ENCODE measurements at regions not wholly inside any gene's neighbourhood (a gene's known extent, or its start where the extent isn't known, plus 50 kb on each side); places are given as distances from the start of the nearest gene placed in this dataset.

DNA sequence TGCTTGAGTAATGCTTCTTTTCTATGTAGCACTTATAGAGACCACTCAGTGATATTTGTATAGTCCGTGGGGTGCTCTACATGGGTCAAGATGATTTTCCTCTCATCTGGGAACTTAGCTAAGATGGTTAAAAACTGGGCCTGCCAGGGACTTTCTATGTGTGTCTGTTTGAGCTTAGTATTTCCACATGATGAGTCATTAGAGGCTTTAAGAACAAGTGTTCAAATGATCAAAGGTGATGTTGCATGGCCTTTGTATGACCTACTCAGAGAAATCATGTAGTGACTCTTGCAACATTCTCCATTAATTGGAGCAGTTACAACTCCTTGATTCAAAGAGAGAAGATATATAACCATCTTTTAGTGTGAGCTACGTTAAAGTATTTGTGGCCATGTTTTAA, 1480.5 kb upstream of the IGFBP7 start:
- no peak for ATAC-seq (ENCODE audit: low FRiP score in 2 of 2)
- Histone ChIP-seq H3K36me3 (no peaks in the 10 kb centered on the region), H3K9me3 (no peaks in the 10 kb centered on the region), H3K27me3 (no peaks in the 10 kb centered on the region), H3K4me3 (no peak overlapping the region), H3K4me1 (no peaks in the 10 kb centered on the region), H3K27ac (no peak overlapping the region)
- WGBS, 2 donors, result 52 to 69% methylated on average over 2 of the region's 2 CpGs
- no peak for DNase-seq
- no peak for TF ChIP-seq POLR2AphosphoS5 (IDR thresholded peaks at IDR 0.05)
- TF ChIP-seq, protein P1, sequence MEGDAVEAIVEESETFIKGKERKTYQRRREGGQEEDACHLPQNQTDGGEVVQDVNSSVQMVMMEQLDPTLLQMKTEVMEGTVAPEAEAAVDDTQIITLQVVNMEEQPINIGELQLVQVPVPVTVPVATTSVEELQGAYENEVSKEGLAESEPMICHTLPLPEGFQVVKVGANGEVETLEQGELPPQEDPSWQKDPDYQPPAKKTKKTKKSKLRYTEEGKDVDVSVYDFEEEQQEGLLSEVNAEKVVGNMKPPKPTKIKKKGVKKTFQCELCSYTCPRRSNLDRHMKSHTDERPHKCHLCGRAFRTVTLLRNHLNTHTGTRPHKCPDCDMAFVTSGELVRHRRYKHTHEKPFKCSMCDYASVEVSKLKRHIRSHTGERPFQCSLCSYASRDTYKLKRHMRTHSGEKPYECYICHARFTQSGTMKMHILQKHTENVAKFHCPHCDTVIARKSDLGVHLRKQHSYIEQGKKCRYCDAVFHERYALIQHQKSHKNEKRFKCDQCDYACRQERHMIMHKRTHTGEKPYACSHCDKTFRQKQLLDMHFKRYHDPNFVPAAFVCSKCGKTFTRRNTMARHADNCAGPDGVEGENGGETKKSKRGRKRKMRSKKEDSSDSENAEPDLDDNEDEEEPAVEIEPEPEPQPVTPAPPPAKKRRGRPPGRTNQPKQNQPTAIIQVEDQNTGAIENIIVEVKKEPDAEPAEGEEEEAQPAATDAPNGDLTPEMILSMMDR (IDR thresholded peaks at IDR 0.05), result no peak
- TF ChIP-seq POLR2A (IDR thresholded peaks at IDR 0.05), result no peak
- TF ChIP-seq EP300 (IDR thresholded peaks at IDR 0.05), result no peak

DNA sequence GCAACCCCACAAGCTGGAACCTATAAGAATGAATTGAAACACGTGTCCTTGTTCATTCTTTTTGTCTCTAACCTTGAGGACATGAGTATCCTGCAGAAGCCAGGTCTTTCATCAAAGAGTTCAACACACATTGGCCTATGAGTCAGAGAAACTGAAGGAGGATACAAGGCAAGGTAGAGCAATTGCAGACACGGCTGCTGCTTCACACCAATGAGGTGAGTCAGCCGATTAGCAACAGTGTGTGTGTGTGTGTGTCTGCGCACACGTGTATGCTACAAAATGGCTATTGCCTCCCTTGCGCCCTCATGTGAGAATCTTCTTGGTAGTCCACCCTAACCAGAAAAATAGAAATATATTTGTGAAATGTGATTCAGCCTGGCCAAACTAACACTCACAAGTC, 1477.7 kb upstream of the IGFBP7 start:
- H3K4me1 ChIP-seq, result no peaks in the 10 kb centered on the region

GRCh38 chr4:58566260-58566659, 1456.1 kb upstream of the IGFBP7 start:
- no peaks in the 10 kb centered on the region for H3K9me3 ChIP-seq
- no peak overlapping the region for H3K27ac ChIP-seq
- WGBS, 2 donors, result 0 to 15% methylated on average over 1 of the region's 1 CpG
- no peaks in the 10 kb centered on the region for H3K4me1 ChIP-seq
- DNase-seq (no peak), ATAC-seq (ENCODE audit: low FRiP score in 2 of 2) (no peak)
- no peak for TF ChIP-seq POLR2A (IDR thresholded peaks at IDR 0.05)
- no peak for TF ChIP-seq EP300 (IDR thresholded peaks at IDR 0.05)
- no peak for TF ChIP-seq POLR2AphosphoS5 (IDR thresholded peaks at IDR 0.05)
- TF ChIP-seq, protein P1 (IDR thresholded peaks at IDR 0.05), result no peak
- H3K27me3 ChIP-seq, result no peaks in the 10 kb centered on the region
- no peaks in the 10 kb centered on the region for H3K36me3 ChIP-seq
- no peak overlapping the region for H3K4me3 ChIP-seq

More for the DNA sequence above, 1477.7 kb upstream of the IGFBP7 start:
- no peak overlapping the region for H3K4me3 ChIP-seq
- ATAC-seq (ENCODE audit: low FRiP score in 2 of 2) (no peak), DNase-seq (no peak)
- peaks cover 0 to 3% (median 0%) of the 10 kb centered on the region in 4 donors for H3K9me3 ChIP-seq
- no peaks in the 10 kb centered on the region for H3K36me3 ChIP-seq
- 82 to 93% methylated on average over 6 of the region's 6 CpGs for WGBS, 2 donors
- H3K27me3 ChIP-seq, result no peaks in the 10 kb centered on the region
- no peak overlapping the region for H3K27ac ChIP-seq
- no peak for TF ChIP-seq POLR2A (IDR thresholded peaks at IDR 0.05)

DNA sequence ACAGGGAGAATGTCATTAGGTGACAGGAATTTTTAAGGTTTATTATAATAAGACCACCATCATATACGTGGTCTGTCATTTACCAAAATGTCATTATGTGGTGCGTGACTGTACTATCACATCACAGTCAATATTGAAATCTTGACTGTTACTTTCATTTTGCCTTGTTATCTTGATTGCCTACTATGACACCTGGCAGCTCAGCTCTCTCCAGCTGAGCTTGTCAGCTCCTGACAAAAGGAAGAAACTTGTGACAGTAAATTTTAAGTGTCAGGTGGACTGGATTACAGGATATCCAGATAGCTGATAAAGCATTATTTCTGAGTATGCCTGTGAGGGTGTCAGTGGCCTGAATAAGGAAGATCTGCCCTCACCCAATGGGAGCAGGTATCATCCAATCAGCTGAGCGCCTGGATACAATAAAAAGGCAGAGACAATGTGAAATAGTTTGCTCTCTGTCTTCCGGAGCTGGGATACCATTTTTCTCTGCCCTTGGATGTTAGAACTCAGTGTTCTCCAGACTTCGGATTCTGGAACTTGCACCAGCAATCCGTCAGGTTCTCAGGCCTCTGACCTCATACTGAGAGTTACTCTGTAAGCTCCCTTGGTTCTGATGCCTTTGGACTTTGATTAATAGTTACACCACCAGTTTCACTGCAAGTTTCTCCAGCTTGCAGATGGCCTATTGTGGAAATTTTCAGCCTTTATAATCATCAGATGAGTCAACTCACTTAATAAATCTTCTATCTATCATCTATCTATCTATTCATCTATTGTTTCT, 1454.7 kb upstream of the IGFBP7 start:
- Histone ChIP-seq H3K4me1 (no peaks in the 10 kb centered on the region), H3K9me3 (no peaks in the 10 kb centered on the region), H3K36me3 (no peaks in the 10 kb centered on the region), H3K27ac (no peak overlapping the region), H3K4me3 (no peak overlapping the region), H3K27me3 (no peaks in the 10 kb centered on the region)
- TF ChIP-seq POLR2A (IDR thresholded peaks at IDR 0.05) (no peak), POLR2AphosphoS5 (IDR thresholded peaks at IDR 0.05) (no peak), EP300 (IDR thresholded peaks at IDR 0.05) (no peak)
- TF ChIP-seq, protein P1 (IDR thresholded peaks at IDR 0.05), result no peak
- WGBS, 2 donors, result 73 to 81% methylated on average over 6 of the region's 6 CpGs
- DNase-seq (no peak), ATAC-seq (ENCODE audit: low FRiP score in 2 of 2) (no peak)

- H3K9me3 ChIP-seq, result no peaks in the 10 kb centered on the region
- ATAC-seq (ENCODE audit: low FRiP score in 2 of 2) (no peak), DNase-seq (no peak)
- H3K27ac ChIP-seq, result no peak overlapping the region
- no peaks in the 10 kb centered on the region for H3K4me1 ChIP-seq
- no peak overlapping the region for H3K4me3 ChIP-seq
- H3K27me3 ChIP-seq, result no peaks in the 10 kb centered on the region
- H3K36me3 ChIP-seq, result no peaks in the 10 kb centered on the region
- TF ChIP-seq EP300 (IDR thresholded peaks at IDR 0.05) (no peak), POLR2AphosphoS5 (IDR thresholded peaks at IDR 0.05) (no peak), POLR2A (IDR thresholded peaks at IDR 0.05) (no peak)
- TF ChIP-seq, protein P1 (IDR thresholded peaks at IDR 0.05), result no peak
- 52 to 53% methylated on average over 1 of the region's 1 CpG for WGBS, 2 donors
Measured at GRCh38 chr4:58561170-58561569, 1451.0 kb upstream of the IGFBP7 start.
